MCF 10A (cell line): ENCODE measurements at regions not wholly inside any gene's neighbourhood (a gene's known extent, or its start where the extent isn't known, plus 50 kb on each side); places are given as distances from the start of the nearest gene placed in this dataset.

ENCODE experiments used
- BruUV-seq: library from RNA; stranded (reverse); fragments of 400-500 nt; replicated peaks from 2 replicates; lab custom pipeline; 2021; lab: Mats Ljungman, UMichigan
- CTCF ChIA-PET: fragments of 300-600 bp; sonication (Branson Sonifier 250); formaldehyde crosslinking; extraction: SDS; loops from one replicate; lab custom pipeline; 2021; ENCODE audit warnings: antibody characterized with exemption, inconsistent platforms; lab: Yijun Ruan, JAX
- POLR2A ChIA-PET: fragments of 300-600, 350-650 bp; sonication (Branson Sonifier 250); formaldehyde crosslinking; extraction: SDS; loops from one replicate; lab custom pipeline; 2020; ENCODE audit warnings: antibody characterized with exemption, inconsistent platforms; lab: Yijun Ruan, JAX
- DNase-seq: peaks from one replicate; pipeline ENCODE4 v3.0.0-alpha.2; 2018; ENCODE audit not compliant: unreplicated experiment
- H3K27ac Mint-ChIP-seq: one replicate; pipeline ENCODE4 v1.8.0; 2022; ENCODE audit warnings: mild to moderate bottlenecking, low read depth, mixed read lengths; ENCODE audit not compliant: unreplicated experiment
- H3K27me3 Mint-ChIP-seq: one replicate; pipeline ENCODE4 v1.8.0; 2022; ENCODE audit warnings: mixed read lengths; ENCODE audit not compliant: insufficient read depth, unreplicated experiment
- H3K36me3 Mint-ChIP-seq: one replicate; pipeline ENCODE4 v1.8.0; 2022; ENCODE audit warnings: mild to moderate bottlenecking, moderate library complexity, mixed read lengths; ENCODE audit not compliant: insufficient read depth, unreplicated experiment
- H3K4me1 Mint-ChIP-seq: one replicate; pipeline ENCODE4 v1.8.0; 2022; ENCODE audit warnings: mixed read lengths; ENCODE audit not compliant: insufficient read depth, unreplicated experiment
- H3K4me3 Mint-ChIP-seq: one replicate; pipeline ENCODE4 v1.8.0; 2022; ENCODE audit warnings: mild to moderate bottlenecking, moderate library complexity, mixed read lengths; ENCODE audit not compliant: unreplicated experiment
- H3K9me3 Mint-ChIP-seq: one replicate; pipeline ENCODE4 v1.8.0; 2022; ENCODE audit warnings: mixed read lengths; ENCODE audit not compliant: unreplicated experiment
- intact Hi-C: fragments of 100-400 bp; cut with micrococcal nuclease; formaldehyde crosslinking; loops from 2 replicates; pipeline ENCODE4 v1.14.1; 2022
- TF ChIP-seq, protein P1 (sequence below): fragments of 200-600 bp; IDR thresholded peaks from one replicate; pipeline ENCODE4 v1.8.0; 2022; ENCODE audit warnings: antibody characterized with exemption, mild to moderate bottlenecking; ENCODE audit not compliant: unreplicated experiment

DNA sequence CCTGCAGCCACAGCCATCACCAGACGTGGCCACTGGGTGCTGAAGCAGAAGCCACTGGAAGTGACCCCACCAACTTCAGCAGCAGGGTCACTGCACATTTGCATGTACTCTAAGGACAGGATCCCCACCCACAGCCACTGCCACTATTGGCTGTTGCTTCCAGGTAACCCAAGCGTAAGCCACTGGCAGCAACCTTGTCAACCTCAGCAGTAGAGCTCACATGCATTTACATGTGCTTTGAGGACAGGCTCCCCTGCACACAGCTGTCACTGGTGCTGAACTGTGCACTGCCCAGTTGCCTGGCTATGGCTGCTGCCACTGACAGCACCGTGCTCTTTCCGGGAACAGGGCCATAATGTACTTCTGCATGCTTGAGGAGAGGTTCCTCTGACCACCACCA is 332.4 kb upstream of the DMD start:
- ChIA-PET CTCF (interaction anchor here (1.0 kb wide), 1 partner anchor 143 kb away, joined by 3 read pairs; no protein-coding TSS in a partner anchor), POLR2A (no interaction called here)
- Mint-ChIP-seq H3K4me3 (no peak overlapping the region), H3K36me3 (no peaks in the 10 kb centered on the region), H3K27me3 (no peaks in the 10 kb centered on the region), H3K9me3 (peaks cover 5% of the 10 kb centered on the region), H3K27ac (no peak overlapping the region), H3K4me1 (no peaks in the 10 kb centered on the region)
- no peak for DNase-seq
- TF ChIP-seq, protein P1, sequence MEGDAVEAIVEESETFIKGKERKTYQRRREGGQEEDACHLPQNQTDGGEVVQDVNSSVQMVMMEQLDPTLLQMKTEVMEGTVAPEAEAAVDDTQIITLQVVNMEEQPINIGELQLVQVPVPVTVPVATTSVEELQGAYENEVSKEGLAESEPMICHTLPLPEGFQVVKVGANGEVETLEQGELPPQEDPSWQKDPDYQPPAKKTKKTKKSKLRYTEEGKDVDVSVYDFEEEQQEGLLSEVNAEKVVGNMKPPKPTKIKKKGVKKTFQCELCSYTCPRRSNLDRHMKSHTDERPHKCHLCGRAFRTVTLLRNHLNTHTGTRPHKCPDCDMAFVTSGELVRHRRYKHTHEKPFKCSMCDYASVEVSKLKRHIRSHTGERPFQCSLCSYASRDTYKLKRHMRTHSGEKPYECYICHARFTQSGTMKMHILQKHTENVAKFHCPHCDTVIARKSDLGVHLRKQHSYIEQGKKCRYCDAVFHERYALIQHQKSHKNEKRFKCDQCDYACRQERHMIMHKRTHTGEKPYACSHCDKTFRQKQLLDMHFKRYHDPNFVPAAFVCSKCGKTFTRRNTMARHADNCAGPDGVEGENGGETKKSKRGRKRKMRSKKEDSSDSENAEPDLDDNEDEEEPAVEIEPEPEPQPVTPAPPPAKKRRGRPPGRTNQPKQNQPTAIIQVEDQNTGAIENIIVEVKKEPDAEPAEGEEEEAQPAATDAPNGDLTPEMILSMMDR, result no peak
- intact Hi-C loops, result no loop called here
- no TSS peak for BruUV-seq
